CD14-positive monocyte (primary cell): ENCODE measurements at regions not wholly inside any gene's neighbourhood (a gene's known extent, or its start where the extent isn't known, plus 50 kb on each side); places are given as distances from the start of the nearest gene placed in this dataset.

Experiments
- DNase-seq, 3 donors: peaks; one replicate each; pipeline ENCODE4 v3.0.0-alpha.2; 2011 to 2022
- H2AFZ ChIP-seq: 2 replicates; pipeline ENCODE4 v1.6.0; 2012; ENCODE audit warnings: mild to moderate bottlenecking, low read depth, low read length, inconsistent platforms; ENCODE audit not compliant: insufficient read depth, poor library complexity, severe bottlenecking
- H3K27ac ChIP-seq, 2 donors: 1 replicate in 1 of 2; 2 replicates in 1 of 2; pipeline ENCODE4 v1.5.1; 2012 to 2013; ENCODE audit warnings: low read length in 2 of 2, control low read depth in 1 of 2, inconsistent platforms in 1 of 2, low read depth in 1 of 2, mild to moderate bottlenecking in 1 of 2
- H3K27me3 ChIP-seq, 2 donors: one replicate each; pipeline versions ENCODE4 v1.6.0 to v1.6.1; 2011 to 2013; ENCODE audit warnings: low read length in 2 of 2; ENCODE audit not compliant: control insufficient read depth in 2 of 2, insufficient read depth in 2 of 2
- H3K36me3 ChIP-seq, 2 donors: replicated peaks in 1 of 2; 1 replicate in 1 of 2; 2 replicates in 1 of 2; pipeline versions ENCODE4 v1.5.1 to v1.6.1; 2012 to 2013; ENCODE audit warnings: low read length in 2 of 2, control low read depth in 1 of 2, inconsistent platforms in 1 of 2, mild to moderate bottlenecking in 1 of 2; ENCODE audit not compliant: insufficient read depth in 2 of 2, control insufficient read depth in 1 of 2
- H3K4me1 ChIP-seq, 2 donors: 1 replicate in 1 of 2; 2 replicates in 1 of 2; pipeline versions ENCODE4 v1.5.1 to v1.6.1; 2012 to 2013; ENCODE audit warnings: low read length in 2 of 2, control low read depth in 1 of 2, inconsistent platforms in 1 of 2, mild to moderate bottlenecking in 1 of 2, moderate library complexity in 1 of 2; ENCODE audit not compliant: insufficient read depth in 2 of 2, control insufficient read depth in 1 of 2
- H3K4me2 ChIP-seq: replicated peaks from 2 replicates; pipeline ENCODE3; 2012; ENCODE audit warnings: low read length, moderate library complexity, mild to moderate bottlenecking; ENCODE audit not compliant: poor library complexity, severe bottlenecking; ENCODE audit errors: extremely low read depth
- H3K4me3 ChIP-seq, 3 experiments: fragments of 200-600 bp in 1 of 3; sonication (generic) in 1 of 3; replicated peaks in 1 of 3; 1 replicate in 2 of 3; 2 replicates in 1 of 3; pipeline ENCODE4 v1.5.1; 2011 to 2013; ENCODE audit warnings: low read length in 3 of 3, mild to moderate bottlenecking in 3 of 3, control low read depth in 2 of 3, low read depth in 2 of 3, inconsistent platforms in 1 of 3, moderate library complexity in 1 of 3
- H3K79me2 ChIP-seq: 2 replicates; pipeline ENCODE4 v1.6.0; 2012; ENCODE audit warnings: mild to moderate bottlenecking, control low read depth, inconsistent platforms, low read length, moderate library complexity; ENCODE audit not compliant: insufficient read depth
- H3K9ac ChIP-seq: 2 replicates; pipeline ENCODE4 v1.6.0; 2017; ENCODE audit warnings: low read length, mild to moderate bottlenecking; ENCODE audit not compliant: insufficient read depth, poor library complexity, severe bottlenecking
- H3K9me3 ChIP-seq, 2 donors: replicated peaks in 1 of 2; 1 replicate in 1 of 2; 2 replicates in 1 of 2; pipeline versions ENCODE4 v1.5.1 to v1.6.1; 2012 to 2013; ENCODE audit warnings: low read length in 2 of 2, control low read depth in 1 of 2; ENCODE audit not compliant: control insufficient read depth in 1 of 2, insufficient read depth in 1 of 2
- H4K20me1 ChIP-seq: 2 replicates; pipeline ENCODE4 v1.6.0; 2012; ENCODE audit warnings: mild to moderate bottlenecking, low read length, control low read depth, moderate library complexity; ENCODE audit not compliant: insufficient read depth
- H3K27ac Mint-ChIP-seq, 7 donors: one replicate each; pipeline ENCODE4 v1.8.0; 2020; ENCODE audit warnings: mild to moderate bottlenecking in 7 of 7, mixed read lengths in 7 of 7, moderate library complexity in 6 of 7, inconsistent platforms in 2 of 7
- H3K27me3 Mint-ChIP-seq, 3 donors: one replicate each; pipeline ENCODE4 v1.8.0; 2021 to 2022; ENCODE audit warnings: low read depth in 3 of 3, mild to moderate bottlenecking in 3 of 3, mixed read lengths in 3 of 3, moderate library complexity in 3 of 3, inconsistent platforms in 1 of 3
- H3K36me3 Mint-ChIP-seq, 2 donors: one replicate each; pipeline ENCODE4 v1.8.0; 2020; ENCODE audit warnings: mixed read lengths in 2 of 2, inconsistent platforms in 1 of 2, mild to moderate bottlenecking in 1 of 2
- H3K4me1 Mint-ChIP-seq: one replicate; pipeline ENCODE4 v1.8.0; 2020; ENCODE audit warnings: mild to moderate bottlenecking, mixed read lengths
- H3K4me3 Mint-ChIP-seq, 2 donors: one replicate each; pipeline ENCODE4 v1.8.0; 2020; ENCODE audit warnings: mild to moderate bottlenecking in 2 of 2, mixed read lengths in 2 of 2, moderate library complexity in 1 of 2
- H3K9me3 Mint-ChIP-seq, 7 donors: one replicate each; pipeline ENCODE4 v1.8.0; 2020 to 2022; ENCODE audit warnings: mixed read lengths in 7 of 7, mild to moderate bottlenecking in 6 of 7, moderate library complexity in 6 of 7, inconsistent platforms in 2 of 7
- CTCF ChIP-seq: fragments of 200-600 bp; IDR thresholded peaks from one replicate; pipeline ENCODE4 v1.8.0; 2022; ENCODE audit warnings: antibody characterized with exemption, mild to moderate bottlenecking
- WGBS: methylation state at CpG from one replicate; pipeline ENCODE4 v1.1.5; 2013; ENCODE audit warnings: missing lambda C conversion rate; ENCODE audit not compliant: insufficient coverage; 5-methylcytosine and 5-hydroxymethylcytosine counted together
- intact Hi-C, 2 donors: fragments of 100-400 bp; cut with micrococcal nuclease; formaldehyde crosslinking; loops; one replicate each; pipeline versions ENCODE4 v1.15.0 to v1.15.1; 2023

- H3K9me3 Mint-ChIP-seq = no peaks in the 10 kb centered on the region
- WGBS = 83% methylated on average over 3 of the region's 3 CpGs
- Histone ChIP-seq H2AFZ (no peak overlapping the region), H4K20me1 (no peaks in the 10 kb centered on the region), H3K9ac (no peak overlapping the region), H3K4me2 (no peak overlapping the region), H3K4me1 (no peaks in the 10 kb centered on the region), H3K9me3 (no peaks in the 10 kb centered on the region), H3K27ac (no peak overlapping the region), H3K27me3 (no peaks in the 10 kb centered on the region), H3K4me3 (no peak overlapping the region), H3K79me2 (no peaks in the 10 kb centered on the region), H3K36me3 (no peaks in the 10 kb centered on the region)
- H3K4me3 Mint-ChIP-seq = no peak overlapping the region
- no peaks in the 10 kb centered on the region for H3K4me1 Mint-ChIP-seq
- intact Hi-C loops = no loop called here
- H3K27ac Mint-ChIP-seq = no peak overlapping the region
- no peak for DNase-seq
- TF ChIP-seq CTCF = no peak
- H3K27me3 Mint-ChIP-seq = peaks cover 2 to 5% (median 2%) of the 10 kb centered on the region in 3 donors
- no peaks in the 10 kb centered on the region for H3K36me3 Mint-ChIP-seq
Measured at GRCh38 chr14:65945327-65945726, 532.8 kb downstream of the FUT8 start.

GRCh38 chr14:65946494-65946893 is 534.0 kb downstream of the FUT8 start:
- H3K9me3 ChIP-seq = no peaks in the 10 kb centered on the region
- no peak overlapping the region for H2AFZ ChIP-seq
- no peak overlapping the region for H3K9ac ChIP-seq
- peak overlapping the region in 1 of 7 donors; percentile 11 for H3K27ac Mint-ChIP-seq
- 90% methylated on average over 3 of the region's 4 CpGs for WGBS
- H3K79me2 ChIP-seq = no peaks in the 10 kb centered on the region
- H3K4me1 ChIP-seq = no peaks in the 10 kb centered on the region
- H3K4me2 ChIP-seq = no peak overlapping the region
- no peaks in the 10 kb centered on the region for H3K9me3 Mint-ChIP-seq
- TF ChIP-seq CTCF = no peak
- H3K27me3 Mint-ChIP-seq = peaks cover 2 to 5% (median 2%) of the 10 kb centered on the region in 3 donors
- H3K27ac ChIP-seq = no peak overlapping the region
- intact Hi-C loops = no loop called here
- no peaks in the 10 kb centered on the region for H3K27me3 ChIP-seq
- no peaks in the 10 kb centered on the region for H3K36me3 ChIP-seq
- H3K4me3 Mint-ChIP-seq = no peak overlapping the region
- H3K36me3 Mint-ChIP-seq = no peaks in the 10 kb centered on the region
- H4K20me1 ChIP-seq = no peaks in the 10 kb centered on the region
- no peak overlapping the region for H3K4me3 ChIP-seq
- H3K4me1 Mint-ChIP-seq = no peaks in the 10 kb centered on the region
- DNase-seq = no peak
